GM21786 (cell line): ENCODE measurements at regions not wholly inside any gene's neighbourhood (a gene's known extent, or its start where the extent isn't known, plus 50 kb on each side); places are given as distances from the start of the nearest gene placed in this dataset.
"Not testable (repeated sequence)": the region's sequence is repeated elsewhere in the genome, so short reads cannot be mapped to it uniquely, and the experiment has no call there.

Experiments used
- ATAC-seq: cut with Tn5 transposase; IDR thresholded peaks from one replicate; pipeline ENCODE4 v1.9.1; 2021; ENCODE audit not compliant: unreplicated experiment

DNA sequence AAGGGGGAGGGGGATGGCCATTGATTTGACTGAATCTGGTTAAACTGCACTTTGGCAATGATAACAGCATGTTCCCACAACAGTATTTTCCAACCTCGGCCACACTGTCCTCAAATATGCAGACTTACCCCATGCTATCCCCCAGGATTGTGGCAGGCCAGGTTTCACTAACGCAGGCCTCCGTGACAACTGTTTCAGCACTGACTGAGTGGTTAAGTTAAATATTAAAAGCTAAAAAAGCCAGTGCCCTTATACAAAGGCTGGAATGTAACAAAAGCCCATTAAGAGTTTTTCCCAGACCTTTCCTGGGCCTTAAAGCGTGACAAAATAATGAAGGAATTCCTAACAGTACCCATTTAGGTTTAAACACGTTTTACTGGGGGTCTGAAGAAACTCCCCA is 202.9 kb downstream of the USP25 start:
- no peak for ATAC-seq

DNA sequence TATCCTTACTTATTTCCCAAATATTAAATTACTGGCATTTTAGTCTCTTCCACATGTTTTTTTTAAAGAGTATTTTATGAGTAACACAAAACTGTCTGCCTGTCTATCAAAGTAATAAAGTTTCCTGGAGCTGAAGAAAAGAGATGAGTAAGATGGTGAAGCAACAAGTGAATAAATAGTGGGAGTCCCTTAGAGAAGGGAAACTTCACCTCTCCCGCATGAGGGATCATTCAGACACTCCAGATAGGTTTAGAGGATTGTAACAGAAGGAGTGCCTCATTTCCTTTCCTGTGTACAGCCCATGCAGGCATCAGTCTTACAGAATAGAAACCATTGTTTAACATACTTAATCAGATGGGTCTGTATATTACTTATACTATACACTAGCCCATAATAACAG is 205.7 kb downstream of the USP25 start:
- ATAC-seq = no peak

DNA sequence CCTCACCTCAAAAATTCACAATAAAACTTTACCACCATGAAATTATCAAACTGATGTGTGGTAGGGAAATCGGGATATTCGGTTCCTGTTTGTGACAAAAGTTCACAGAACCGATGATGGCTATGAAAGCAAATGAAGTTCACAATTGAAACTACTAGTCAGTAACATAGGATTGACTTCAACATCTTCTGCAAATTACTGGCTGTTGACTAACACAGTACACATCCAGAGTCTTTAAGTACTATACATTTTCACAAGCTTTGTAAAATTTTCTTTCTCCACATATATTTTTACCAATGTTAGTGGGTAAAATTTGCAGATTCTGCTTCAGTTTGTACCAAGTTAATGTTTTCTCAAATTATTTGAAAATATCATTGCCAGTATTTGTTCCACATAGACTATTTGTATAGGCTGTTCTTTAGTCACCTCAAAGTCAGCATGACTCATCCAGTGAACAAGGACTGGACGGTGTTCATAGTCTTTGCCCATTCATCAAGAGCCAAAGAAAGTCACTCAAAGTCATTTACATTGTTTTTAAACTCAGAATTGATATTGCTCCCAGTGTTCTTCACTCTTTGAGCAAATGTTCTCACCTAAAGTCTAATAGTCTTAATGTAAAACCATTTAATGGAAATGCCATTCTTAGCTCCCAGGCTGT is 213.4 kb downstream of the USP25 start:
- ATAC-seq = no peak

DNA sequence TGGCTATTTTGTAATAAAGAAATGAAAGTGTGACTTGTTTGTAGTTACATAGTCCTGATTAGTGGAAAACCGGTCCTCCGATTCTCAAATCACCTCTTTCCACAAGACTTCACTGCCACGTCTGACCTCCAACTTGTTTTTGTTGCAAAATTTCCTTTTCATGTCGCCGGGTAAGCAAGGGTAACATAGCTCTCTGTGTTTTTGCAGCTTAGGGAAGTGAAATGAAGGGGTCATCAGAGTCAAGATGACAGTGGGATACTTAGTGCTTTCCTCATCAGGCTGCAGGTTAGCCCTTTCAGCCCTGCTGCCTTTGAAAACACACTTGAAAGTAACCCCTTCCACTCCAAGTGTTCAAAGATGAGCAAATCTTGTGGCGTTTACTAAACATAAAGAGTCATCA is 217.9 kb downstream of the USP25 start:
- no peak for ATAC-seq

DNA sequence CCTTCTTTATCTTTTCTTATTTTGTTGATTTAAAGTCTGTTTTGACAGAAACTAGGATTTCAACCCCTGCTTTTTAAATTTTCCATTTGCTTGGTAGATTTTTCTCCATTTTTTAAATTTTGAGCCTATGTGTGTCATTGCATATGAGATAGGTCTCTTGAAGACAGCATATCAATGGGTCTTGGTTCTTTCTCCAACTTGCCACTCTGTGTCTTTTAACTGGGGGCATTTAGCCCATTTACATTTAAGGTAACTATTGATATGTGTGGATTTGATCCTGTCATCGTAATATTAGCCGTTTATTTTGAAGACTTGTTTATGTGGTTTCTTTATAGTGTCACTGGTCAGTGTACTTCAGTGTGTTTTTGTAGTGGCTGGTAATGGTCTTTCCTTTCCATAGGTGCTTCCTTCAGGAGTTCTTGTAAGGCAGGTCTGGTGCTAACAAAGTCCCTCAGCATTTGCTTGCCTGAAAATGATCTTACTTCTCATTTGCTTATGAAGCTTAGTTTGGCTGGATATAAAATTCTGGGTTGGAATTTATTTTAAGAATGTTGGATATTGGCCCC is 223.9 kb downstream of the USP25 start:
- no peak for ATAC-seq

DNA sequence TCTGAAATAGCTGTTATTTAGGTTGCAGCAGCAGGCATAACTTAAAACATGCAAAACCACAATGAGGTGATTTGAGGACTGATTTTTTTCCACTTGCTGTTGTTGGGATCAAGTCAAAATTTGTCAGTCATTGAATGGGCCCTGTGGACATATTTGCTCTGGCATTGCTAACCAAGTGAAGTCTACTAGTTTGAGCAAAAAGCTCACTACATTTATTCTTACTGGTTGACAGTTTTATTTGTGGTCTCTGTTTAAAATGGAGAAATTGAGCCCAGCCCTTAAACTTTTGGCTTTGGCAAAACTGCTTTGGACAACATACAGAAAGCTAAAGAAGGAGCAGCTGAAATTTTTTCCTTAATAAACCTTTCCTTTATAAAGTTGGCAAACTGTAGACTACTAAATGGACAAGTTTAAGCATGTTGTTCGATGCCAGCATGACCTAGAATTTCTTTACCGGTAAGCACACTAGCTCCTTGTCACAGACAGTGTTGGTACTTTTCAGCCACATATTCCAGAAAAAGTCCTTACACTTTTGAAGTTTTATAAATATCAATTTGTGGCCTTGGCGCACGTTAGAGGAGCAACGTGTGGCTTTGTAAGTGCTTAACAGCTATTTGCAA is 234.6 kb downstream of the USP25 start:
- ATAC-seq = no peak

DNA sequence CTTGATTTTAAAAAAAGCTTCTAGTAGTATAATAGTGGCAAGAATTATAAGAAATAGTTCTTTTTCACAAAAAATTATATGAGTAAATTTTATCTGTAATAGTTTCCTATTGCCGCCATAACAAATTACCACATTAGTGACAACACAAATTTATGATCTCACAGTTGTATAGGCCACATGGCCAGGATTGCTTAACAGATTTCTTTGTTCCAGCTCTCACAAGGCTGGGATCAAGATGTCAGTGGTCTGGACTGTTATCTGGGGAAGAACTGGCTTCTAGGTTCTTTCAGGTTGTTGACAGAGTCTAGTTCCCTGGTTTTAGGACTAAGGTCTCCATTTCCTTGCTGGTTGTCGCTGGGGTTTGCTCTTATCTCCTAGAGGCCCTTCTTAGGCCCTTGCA is 236.4 kb downstream of the USP25 start:
- ATAC-seq = no peak

DNA sequence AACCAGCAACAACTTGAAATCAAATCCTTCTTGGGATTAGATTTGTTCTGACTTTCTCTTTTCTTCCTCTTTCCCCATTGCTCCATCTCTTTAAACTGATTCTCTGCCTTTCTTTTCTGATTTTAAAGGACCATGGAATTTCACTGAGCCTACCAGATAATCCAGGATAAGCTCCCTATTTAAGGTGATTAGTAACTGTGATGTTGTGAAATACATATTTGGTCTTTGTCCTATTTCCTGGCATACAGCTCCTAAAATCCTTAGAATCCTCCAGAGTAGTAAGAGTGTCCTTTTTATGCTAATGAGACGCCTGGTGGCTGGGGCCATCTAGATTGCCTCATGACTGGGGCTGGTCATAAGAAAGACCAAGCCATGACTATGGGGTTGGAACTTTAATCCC is 236.9 kb downstream of the USP25 start:
- no peak for ATAC-seq

DNA sequence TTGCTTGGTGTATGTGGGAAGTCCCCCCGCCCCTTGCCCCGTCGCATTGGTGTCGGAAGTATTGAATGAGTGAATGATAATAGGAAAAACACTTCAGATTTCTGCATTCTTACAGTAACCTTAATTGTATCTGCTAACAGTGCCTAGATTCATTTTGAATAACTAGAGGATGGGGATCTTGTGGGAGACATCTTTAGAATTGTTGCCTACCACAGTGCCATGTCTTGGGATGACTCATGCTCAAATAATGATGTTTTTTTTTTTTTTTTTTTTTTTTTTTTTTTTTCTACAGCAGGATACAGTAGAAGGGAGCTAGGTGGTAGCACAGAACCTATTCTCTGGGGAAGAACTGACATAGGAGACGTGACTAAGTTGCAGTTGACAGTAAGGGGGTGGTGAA is 237.9 kb downstream of the USP25 start:
- ATAC-seq = no peak

DNA sequence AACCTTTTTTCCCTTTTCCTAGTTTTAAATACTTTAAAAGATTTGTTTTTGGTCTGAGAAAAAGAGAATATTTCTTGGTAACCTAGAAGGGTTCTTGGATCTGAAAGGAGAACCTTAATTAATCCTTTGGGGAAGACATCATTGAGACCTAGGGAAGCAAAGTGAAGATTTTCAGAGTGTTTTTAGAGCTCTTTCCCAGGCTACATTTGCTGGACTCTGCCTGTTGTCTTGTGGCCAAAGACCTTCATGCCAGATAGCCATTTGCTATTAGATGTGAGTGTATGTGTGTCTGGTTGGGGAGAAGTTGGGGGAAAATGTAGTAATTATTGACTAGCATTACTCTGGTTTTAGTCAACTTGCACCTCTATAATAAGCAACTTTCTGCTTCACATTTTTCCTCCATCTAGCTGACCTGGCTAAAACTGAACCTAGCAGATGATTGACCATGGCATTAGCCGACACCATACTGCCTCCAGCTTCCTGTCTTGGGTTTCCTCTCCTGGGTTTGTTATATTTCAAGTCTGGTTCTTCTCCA is 239.1 kb downstream of the USP25 start:
- ATAC-seq = no peak

DNA sequence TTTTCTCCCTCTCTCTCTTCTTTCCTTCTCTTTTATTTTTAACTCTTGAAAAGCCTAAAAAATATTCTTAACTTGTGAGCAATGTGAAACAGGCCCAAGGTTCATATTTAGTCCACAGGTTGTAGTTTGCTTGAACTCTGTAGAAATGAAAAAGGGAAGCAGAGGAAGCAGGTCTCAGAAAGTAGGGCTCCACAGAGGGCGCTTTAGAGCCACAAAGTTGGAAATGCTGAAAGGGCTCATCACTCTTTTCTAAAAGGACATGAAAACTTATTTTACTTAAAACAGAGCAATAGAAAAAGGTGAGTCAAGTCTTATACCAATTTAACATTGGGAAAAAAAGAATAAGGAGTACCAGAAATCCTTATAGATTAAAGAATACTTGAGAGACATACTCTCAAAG is 247.0 kb downstream of the USP25 start:
- ATAC-seq = no peak

DNA sequence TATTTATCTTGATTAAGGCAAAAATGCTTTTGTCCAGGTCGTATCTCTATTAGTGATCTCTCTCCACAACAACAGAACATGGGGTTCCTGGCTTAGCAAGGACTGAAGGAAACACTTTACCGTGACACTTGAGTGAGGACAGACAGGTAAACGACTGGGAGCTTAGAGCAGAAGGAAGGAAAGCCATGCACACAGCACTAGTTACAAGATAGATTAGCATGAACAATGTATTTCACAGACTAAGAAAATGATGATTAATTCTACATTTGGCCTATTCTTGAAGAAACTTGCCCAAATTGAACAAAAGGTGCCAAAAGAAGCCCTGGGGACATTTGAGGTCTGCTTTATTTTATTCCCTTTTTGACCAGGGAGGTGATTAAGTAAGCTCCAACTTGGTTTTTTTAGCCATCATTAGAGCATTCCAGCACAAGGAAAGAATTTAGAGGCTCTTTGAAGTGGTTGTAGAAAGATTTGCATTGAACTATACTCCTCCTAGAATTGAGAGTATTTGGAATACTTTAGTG is 248.5 kb downstream of the USP25 start:
- ATAC-seq = no peak

DNA sequence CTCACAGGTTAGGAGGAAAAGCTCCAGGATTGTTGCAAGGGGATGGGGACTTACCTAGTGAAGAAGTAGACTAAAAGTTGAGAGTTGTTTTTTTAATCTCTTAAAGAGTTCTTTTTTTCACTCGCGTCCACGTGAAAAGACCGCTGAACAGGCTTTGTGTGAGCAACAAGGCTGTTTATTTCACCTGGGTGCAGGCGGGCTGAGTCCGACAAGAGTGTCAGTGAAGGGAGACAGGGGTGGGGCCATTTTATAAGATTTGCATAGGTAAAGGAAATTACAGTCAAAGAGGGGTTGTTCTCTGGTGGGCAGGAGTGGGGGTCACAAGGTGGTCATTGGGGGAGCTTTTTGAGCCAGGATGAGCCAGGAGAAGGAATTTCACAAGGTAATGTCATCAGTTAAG is 249.7 kb downstream of the USP25 start:
- not testable (repeated sequence) for ATAC-seq

DNA sequence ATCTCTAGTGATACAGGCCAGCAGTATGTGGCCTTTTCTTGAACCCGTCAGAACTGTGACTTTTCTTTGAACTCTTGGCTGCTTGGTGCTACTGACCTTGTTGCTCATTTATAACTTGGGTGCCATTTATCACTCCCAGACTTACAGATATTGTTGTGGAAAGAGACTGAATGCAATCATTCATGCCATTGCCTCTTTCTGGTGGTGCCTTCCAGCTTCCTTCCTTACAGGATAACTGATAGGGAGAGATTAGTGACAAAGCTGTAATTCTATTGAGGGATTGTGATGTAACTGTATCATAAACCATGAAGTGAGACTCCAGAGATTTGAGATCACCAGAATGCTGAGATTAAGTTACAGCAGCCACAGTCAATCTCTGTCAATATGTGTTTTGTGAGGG is 256.5 kb downstream of the USP25 start:
- ATAC-seq = no peak

DNA sequence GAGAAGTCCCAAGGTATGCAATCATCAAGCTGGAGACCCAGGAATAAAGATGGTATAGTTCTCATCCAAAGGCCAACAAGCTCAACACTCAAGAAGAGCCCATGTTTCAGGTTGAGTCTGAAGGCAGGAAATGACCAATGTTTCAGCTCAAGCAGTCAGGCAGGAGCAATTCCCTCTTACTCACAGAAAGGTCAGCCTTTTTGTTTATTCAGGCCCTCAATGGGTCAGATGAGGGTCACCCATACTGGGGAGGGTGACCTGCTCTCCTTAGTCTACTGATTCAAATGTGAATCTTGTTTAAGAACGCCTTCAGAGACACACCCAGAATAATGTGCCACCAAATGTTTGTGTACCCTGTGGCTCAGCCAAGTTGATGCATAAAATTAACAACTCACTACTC is 262.4 kb downstream of the USP25 start:
- ATAC-seq = no peak

DNA sequence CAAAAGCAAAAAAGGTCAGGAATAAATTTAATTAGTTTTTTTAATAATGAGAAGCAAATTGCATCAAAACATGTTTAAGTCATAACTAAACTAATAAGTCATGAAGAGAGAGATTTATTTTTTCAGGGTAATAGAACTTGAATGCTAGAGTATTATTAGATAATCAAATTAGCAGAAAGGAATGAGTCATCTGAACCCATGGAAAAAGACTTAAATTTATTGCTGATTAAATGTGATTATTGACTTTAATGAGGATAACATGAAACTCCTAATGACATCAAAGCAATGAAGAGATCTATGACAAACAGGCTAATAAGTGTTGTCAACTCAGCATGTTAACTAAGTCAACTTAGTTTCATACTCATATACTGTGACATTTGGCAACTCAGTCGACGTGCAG is 264.2 kb downstream of the USP25 start:
- ATAC-seq = no peak

DNA sequence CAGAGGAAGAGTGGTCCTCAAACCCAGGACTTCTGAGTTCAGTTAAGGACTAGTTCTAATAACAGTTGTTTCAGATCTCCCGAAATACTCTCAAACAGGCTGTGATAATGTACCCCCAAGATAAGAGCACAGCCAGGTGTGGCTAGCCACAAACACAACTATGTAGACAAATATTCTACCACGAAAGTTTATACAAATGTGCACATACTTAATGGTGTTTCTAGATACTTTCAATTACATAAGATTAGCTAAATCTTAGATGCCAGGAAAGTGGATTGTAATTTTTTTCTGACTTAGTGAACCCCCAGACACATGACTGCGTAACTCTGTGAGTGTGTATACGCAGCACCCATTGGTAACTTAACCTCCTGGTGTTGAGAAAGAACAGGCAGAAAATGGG is 270.0 kb downstream of the USP25 start:
- ATAC-seq = no peak

DNA sequence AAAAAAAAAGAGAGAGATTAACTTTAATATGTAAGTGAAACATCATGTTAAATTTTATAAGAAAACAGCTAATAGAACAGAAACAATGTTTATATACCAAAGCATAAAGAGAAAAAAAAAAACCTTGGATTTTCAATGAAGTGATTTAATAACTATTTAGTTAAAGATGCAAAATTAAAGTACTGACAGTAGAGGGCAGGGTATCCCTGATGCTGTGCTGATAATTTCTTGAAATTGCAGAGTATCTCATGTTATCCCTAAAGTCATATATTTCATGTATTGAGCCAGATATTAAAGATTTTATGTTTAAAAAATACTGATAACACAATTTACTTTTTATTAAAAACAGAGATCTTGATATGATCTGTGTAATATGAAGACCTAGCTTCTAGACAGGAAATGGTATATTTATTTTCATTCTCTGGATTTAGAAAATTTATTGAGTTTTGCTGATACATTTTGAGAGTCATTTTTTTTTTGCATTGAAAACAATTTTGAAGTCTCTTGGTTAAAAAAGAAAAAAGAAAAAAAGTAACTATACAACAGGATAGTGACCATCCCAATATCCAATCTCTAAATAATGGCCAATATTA is 273.2 kb downstream of the USP25 start:
- no peak for ATAC-seq

DNA sequence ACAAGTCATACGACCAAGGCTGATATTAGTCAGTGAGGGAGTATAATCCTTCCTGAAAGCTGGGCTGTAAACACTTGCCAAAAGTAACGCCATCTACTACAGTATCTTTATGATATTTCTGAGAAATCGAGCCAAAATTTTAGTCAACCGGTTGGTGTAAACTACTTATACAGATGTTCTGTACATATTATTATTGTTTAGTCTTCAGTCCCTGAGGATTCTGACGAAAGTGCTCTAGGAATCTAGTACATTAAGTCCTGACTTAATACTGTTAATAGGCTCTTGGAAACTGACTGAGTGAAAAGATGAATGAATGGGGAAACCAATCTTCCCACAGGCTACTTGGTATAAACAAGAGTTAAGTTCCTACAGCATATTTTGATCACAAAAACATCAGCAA is 274.3 kb downstream of the USP25 start:
- ATAC-seq = no peak

DNA sequence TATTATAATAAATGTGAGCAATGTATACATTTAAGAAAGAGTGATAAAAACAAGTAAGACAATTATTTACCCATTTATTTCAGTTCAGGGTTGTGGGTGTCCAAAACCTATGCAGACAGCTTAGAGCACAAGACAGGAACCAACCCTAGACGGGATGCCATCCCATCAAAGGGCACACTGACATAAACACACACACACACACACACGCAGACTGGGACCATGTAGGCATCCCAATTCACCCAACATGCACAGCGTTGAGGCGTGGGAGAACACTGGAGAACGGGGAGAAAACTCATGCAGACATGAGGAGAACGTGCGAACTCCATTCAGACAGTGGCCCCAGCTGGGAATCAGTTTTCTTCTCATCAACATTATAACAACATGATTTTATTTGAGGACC is 274.7 kb downstream of the USP25 start:
- ATAC-seq = no peak

DNA sequence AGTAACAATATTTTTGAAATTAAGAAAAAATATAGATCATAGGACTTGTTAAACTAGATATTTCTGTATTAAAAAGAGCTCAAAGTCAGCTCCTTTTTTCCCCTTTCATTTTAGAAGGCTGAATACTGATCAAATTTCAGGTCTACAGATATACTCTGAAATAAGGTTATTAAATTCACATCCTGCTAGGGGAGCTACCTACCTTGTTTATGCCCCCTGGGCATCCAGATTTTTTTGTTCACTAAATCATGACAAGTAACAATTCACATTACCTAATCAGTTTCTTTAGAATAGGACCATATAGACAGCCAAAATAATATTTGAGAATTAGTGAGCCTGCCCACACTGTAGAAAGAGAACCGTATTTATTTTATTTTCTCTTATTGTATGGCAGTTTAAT is 276.2 kb downstream of the USP25 start:
- ATAC-seq = no peak

DNA sequence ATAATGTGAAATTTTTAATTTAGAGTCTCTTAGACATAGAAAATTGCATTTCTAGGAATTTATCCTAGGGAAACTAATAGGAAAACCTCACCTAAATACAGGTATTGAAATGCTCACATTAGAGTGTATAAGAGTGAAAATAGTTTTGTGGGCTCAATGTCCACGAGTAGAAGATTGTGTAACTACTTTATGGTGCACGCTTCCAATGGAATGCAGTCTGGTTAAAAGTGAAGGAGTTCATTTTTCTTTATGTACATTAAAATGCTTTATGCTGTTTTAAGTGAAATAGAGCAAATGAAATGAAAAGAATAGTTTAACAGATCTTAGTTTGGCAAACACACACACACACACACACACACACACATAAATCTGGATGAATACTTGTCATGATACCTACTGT is 278.2 kb downstream of the USP25 start:
- ATAC-seq = no peak
